Endothelial cell of umbilical vein (primary cell): ENCODE measurements at regions not wholly inside any gene's neighbourhood (a gene's known extent, or its start where the extent isn't known, plus 50 kb on each side); places are given as distances from the start of the nearest gene placed in this dataset.

ENCODE experiments used
- BruUV-seq: library from RNA; stranded (reverse); fragments of 400-500 nt; replicated peaks from 2 replicates; lab custom pipeline; 2021; lab: Mats Ljungman, UMichigan
- CTCF ChIA-PET: fragments of 300-600, 350-600 bp; sonication (Branson Sonifier 250); formaldehyde crosslinking; loops from one replicate; lab custom pipeline; 2021; ENCODE audit warnings: antibody characterized with exemption, inconsistent platforms; lab: Charles Lee
- POLR2A ChIA-PET: fragments of 300-600, 350-600 bp; sonication (Branson Sonifier 250); formaldehyde crosslinking; loops from one replicate; lab custom pipeline; 2021; ENCODE audit warnings: antibody characterized with exemption, inconsistent platforms; lab: Charles Lee
- DNase-seq: peaks from one replicate; pipeline ENCODE4 v3.0.0-alpha.2; 2011; ENCODE audit warnings: low read depth, low spot score
- FAIRE-seq: peaks from 2 replicates; lab custom pipeline; 2011; peaks lifted over from hg19 to GRCh38; lab: Jason Lieb, UNC
- H2AFZ ChIP-seq: 2 replicates; pipeline ENCODE4 v1.6.0; 2012; ENCODE audit warnings: low read depth, low read length, control low read depth, inconsistent platforms
- H3K27ac ChIP-seq: 2 replicates; pipeline ENCODE4 v1.5.1; 2011; ENCODE audit warnings: low read depth, mild to moderate bottlenecking, control low read depth, low read length, moderate library complexity; ENCODE audit not compliant: insufficient read depth
- H3K27me3 ChIP-seq, 2 experiments: 2 replicates each; pipeline versions ENCODE4 v1.6.0 to v1.6.1; 2011; ENCODE audit warnings: low read length in 2 of 2, mixed read lengths in 1 of 2; ENCODE audit not compliant: control insufficient read depth in 2 of 2, insufficient read depth in 2 of 2
- H3K36me3 ChIP-seq, 2 experiments: 2 replicates in 1 of 2; 3 replicates in 1 of 2; pipeline ENCODE4 v1.5.1; 2011; ENCODE audit warnings: low read length in 2 of 2, mild to moderate bottlenecking in 1 of 2, moderate library complexity in 1 of 2; ENCODE audit not compliant: control insufficient read depth in 2 of 2, insufficient read depth in 2 of 2; ENCODE audit errors: extremely low read depth in 1 of 2
- H3K4me1 ChIP-seq: 3 replicates; pipeline ENCODE4 v1.5.1; 2011; ENCODE audit warnings: mild to moderate bottlenecking, low read length; ENCODE audit not compliant: control insufficient read depth, insufficient read depth; ENCODE audit errors: extremely low read depth
- H3K4me2 ChIP-seq: 2 replicates; pipeline ENCODE4 v1.6.1; 2011; ENCODE audit warnings: low read length, control low read depth, mixed read lengths; ENCODE audit not compliant: insufficient read depth
- H3K4me3 ChIP-seq, 3 experiments: fragments of 200-600 bp in 1 of 3; sonication (generic), shearing (Covaris generic) in 1 of 3; replicated peaks in 1 of 3; 2 replicates each; pipeline ENCODE4 v1.5.1; 2011 to 2016; ENCODE audit warnings: control low read depth in 3 of 3, low read length in 3 of 3, mild to moderate bottlenecking in 2 of 3, inconsistent platforms in 1 of 3, low read depth in 1 of 3, moderate library complexity in 1 of 3; ENCODE audit not compliant: insufficient read depth in 1 of 3
- H3K79me2 ChIP-seq: 2 replicates; pipeline ENCODE4 v1.6.0; 2012; ENCODE audit warnings: low read length, inconsistent platforms; ENCODE audit not compliant: control insufficient read depth, insufficient read depth
- H3K9ac ChIP-seq: replicated peaks from 2 replicates; pipeline ENCODE3; 2011; ENCODE audit warnings: low read length, control low read depth; ENCODE audit not compliant: insufficient read depth; ENCODE audit errors: extremely low read depth
- H3K9me1 ChIP-seq: replicated peaks from 3 replicates; pipeline ENCODE4 v1.6.0; 2011; ENCODE audit warnings: mild to moderate bottlenecking, low read length; ENCODE audit not compliant: control insufficient read depth, insufficient read depth; ENCODE audit errors: extremely low read depth
- H3K9me3 ChIP-seq: replicated peaks from 2 replicates; pipeline ENCODE4 v1.5.1; 2012; ENCODE audit warnings: low read length, inconsistent platforms; ENCODE audit not compliant: control insufficient read depth, insufficient read depth
- H4K20me1 ChIP-seq: replicated peaks from 2 replicates; pipeline ENCODE3; 2011; ENCODE audit warnings: mild to moderate bottlenecking, low read length; ENCODE audit not compliant: control insufficient read depth, insufficient read depth; ENCODE audit errors: extremely low read depth
- FOS ChIP-seq: IDR thresholded peaks from 2 replicates; pipeline ENCODE4 v1.6.1; 2011; ENCODE audit warnings: mild to moderate bottlenecking, low read length, moderate library complexity, borderline replicate concordance; ENCODE audit not compliant: insufficient read depth
- GATA2 ChIP-seq: IDR thresholded peaks from 2 replicates; pipeline ENCODE4 v1.7.0; 2011; ENCODE audit warnings: low read depth, mild to moderate bottlenecking, moderate library complexity, mixed read lengths, low read length; ENCODE audit not compliant: insufficient read length, insufficient read depth
- MYC ChIP-seq: IDR thresholded peaks from one replicate; pipeline ENCODE4 v1.6.1; 2011; ENCODE audit warnings: mild to moderate bottlenecking, low read depth, low read length
- POLR2A ChIP-seq: IDR thresholded peaks from 2 replicates; pipeline ENCODE4 v1.6.1; 2012; ENCODE audit warnings: low read depth, mild to moderate bottlenecking, control low read depth, low read length
- dilution Hi-C: fragments of 300-500 bp; cut with MboI; formaldehyde crosslinking; loops from one replicate; pipeline ENCODE4 v1.15.0; 2019; ENCODE audit warnings: low sequenced_read_pairs; ENCODE audit not compliant: extremely low pct_ligation_motif_present
- intact Hi-C: fragments of 100-400 bp; cut with micrococcal nuclease; formaldehyde crosslinking; loops from one replicate; pipeline ENCODE4 v1.10.0; 2022

- H3K36me3 ChIP-seq: no peaks in the 10 kb centered on the region
- no peak overlapping the region for H3K9ac ChIP-seq
- no peak overlapping the region for H3K4me3 ChIP-seq
- TF ChIP-seq FOS: no peak
- H3K79me2 ChIP-seq: no peaks in the 10 kb centered on the region
- H3K9me1 ChIP-seq: no peaks in the 10 kb centered on the region
- no peaks in the 10 kb centered on the region for H3K9me3 ChIP-seq
- ChIA-PET CTCF (no interaction called here), POLR2A (no interaction called here)
- intact Hi-C loops: no loop called here
- dilution Hi-C loops: no loop called here
- DNase-seq (no peak), FAIRE-seq (no peak)
- no peak overlapping the region for H2AFZ ChIP-seq
- H3K27me3 ChIP-seq: no peaks in the 10 kb centered on the region
- no peak overlapping the region for H3K4me2 ChIP-seq
- H3K4me1 ChIP-seq: no peaks in the 10 kb centered on the region
- no TSS peak for BruUV-seq
- no peaks in the 10 kb centered on the region for H4K20me1 ChIP-seq
- H3K27ac ChIP-seq: no peak overlapping the region
Measured at GRCh38 chr6:164023535-164023934, 609.0 kb downstream of the QKI start.

- no peak for FAIRE-seq
- Histone ChIP-seq H3K9me1 (no peaks in the 10 kb centered on the region), H2AFZ (no peak overlapping the region), H3K9ac (no peak overlapping the region), H3K4me3 (no peak overlapping the region), H3K4me1 (no peaks in the 10 kb centered on the region), H3K4me2 (no peak overlapping the region), H3K27ac (no peak overlapping the region), H3K36me3 (no peaks in the 10 kb centered on the region), H3K9me3 (no peaks in the 10 kb centered on the region), H3K27me3 (no peaks in the 10 kb centered on the region), H3K79me2 (no peaks in the 10 kb centered on the region), H4K20me1 (no peaks in the 10 kb centered on the region)
- CTCF ChIA-PET: no interaction called here
- intact Hi-C loops: no loop called here
- dilution Hi-C loops: no loop called here
- TF ChIP-seq POLR2A (no peak), GATA2 (no peak), MYC (no peak)
- DNase-seq: no peak
- POLR2A ChIA-PET: no interaction called here
- BruUV-seq: no TSS peak
Measured at GRCh38 chr6:164022632-164023031, 608.1 kb downstream of the QKI start.
